ENCODE measurements at regions not wholly inside any gene's neighbourhood (a gene's known extent, or its start where the extent isn't known, plus 50 kb on each side); places are given as distances from the start of the nearest gene placed in this dataset.
"Not testable (repeated sequence)": the region's sequence is repeated elsewhere in the genome, so short reads cannot be mapped to it uniquely, and the experiment has no call there.

DNA sequence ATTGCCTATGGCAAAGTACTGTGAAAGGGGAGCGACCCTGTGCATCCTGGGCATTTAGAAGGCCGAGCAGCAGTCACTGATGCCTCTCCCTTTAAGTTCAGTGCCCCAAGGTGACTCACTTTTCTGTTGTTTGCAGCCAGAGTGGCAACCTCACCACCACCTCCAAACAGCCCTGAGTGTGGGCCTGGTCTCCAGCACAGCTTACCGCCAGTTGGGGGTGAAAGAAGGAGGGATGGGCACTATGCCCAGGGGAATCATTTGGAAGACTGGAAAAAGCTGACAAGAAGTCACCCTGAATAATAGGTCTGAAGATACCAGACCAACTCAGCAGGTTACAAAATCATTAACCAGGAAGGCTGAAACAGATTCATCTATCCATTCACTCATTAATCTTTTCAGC lies 571.8 kb downstream of the EPHB1 start:
- no peak for TF ChIP-seq POLR2A (IDR thresholded peaks at IDR 0.05; ENCODE audit: low read depth, low read length)
- FAIRE-seq (no peak), DNase-seq (ENCODE audit: insufficient read length, low spot score) (no peak)

GRCh38 chr3:135368316-135368715 lies 573.3 kb downstream of the EPHB1 start:
- DNase-seq (ENCODE audit: insufficient read length, low spot score) = no peak
- no peak for TF ChIP-seq POLR2A (IDR thresholded peaks at IDR 0.05; ENCODE audit: low read depth, low read length)
- no peak for FAIRE-seq

- TF ChIP-seq POLR2A (IDR thresholded peaks at IDR 0.05; ENCODE audit: low read depth, low read length) = no peak
- FAIRE-seq = no peak
- no peak for DNase-seq (ENCODE audit: insufficient read length, low spot score)
These were observed 573.7 kb downstream of the EPHB1 start for GRCh38 chr3:135368781-135369180.

GRCh38 chr3:135374571-135374970 lies 579.5 kb downstream of the EPHB1 start:
- FAIRE-seq (no peak), DNase-seq (ENCODE audit: insufficient read length, low spot score) (no peak)
- no peak for TF ChIP-seq POLR2A (IDR thresholded peaks at IDR 0.05; ENCODE audit: low read depth, low read length)

- FAIRE-seq (no peak), DNase-seq (ENCODE audit: insufficient read length, low spot score) (no peak)
- no peak for TF ChIP-seq POLR2A (IDR thresholded peaks at IDR 0.05; ENCODE audit: low read depth, low read length)
These were observed 583.3 kb upstream of the PPP2R3A start for GRCh38 chr3:135382188-135382587.

GRCh38 chr3:135382621-135383020 lies 582.9 kb upstream of the PPP2R3A start:
- no peak for FAIRE-seq

GRCh38 chr3:135383301-135383700 lies 582.2 kb upstream of the PPP2R3A start:
- FAIRE-seq (no peak), DNase-seq (ENCODE audit: insufficient read length, low spot score) (no peak)
- no peak for TF ChIP-seq POLR2A (IDR thresholded peaks at IDR 0.05; ENCODE audit: low read depth, low read length)

More at GRCh38 chr3:135382621-135383020, 582.9 kb upstream of the PPP2R3A start:
- DNase-seq (ENCODE audit: insufficient read length, low spot score) = no peak
- no peak for TF ChIP-seq POLR2A (IDR thresholded peaks at IDR 0.05; ENCODE audit: low read depth, low read length)

DNA sequence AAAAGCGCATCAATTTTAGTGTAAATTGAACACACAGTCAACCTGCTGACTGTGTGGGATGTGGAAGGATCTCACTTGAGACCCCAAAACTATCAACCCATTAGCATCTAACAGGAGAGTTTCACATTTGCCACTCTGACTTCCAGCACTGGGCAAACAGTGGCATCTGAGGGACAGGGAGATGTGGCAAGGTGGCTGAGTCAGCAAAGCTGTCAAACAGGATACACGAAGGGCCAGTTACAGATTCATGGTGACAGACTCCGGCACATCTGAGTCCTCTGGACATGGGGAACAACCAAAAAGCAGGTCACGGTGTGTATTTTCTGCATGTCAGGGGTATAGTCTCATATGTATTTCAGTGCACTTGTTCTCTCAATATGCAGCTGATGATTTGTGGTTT lies 573.4 kb upstream of the PPP2R3A start:
- FAIRE-seq = no peak
- no peak for TF ChIP-seq POLR2A (IDR thresholded peaks at IDR 0.05; ENCODE audit: low read depth, low read length)
- DNase-seq (ENCODE audit: insufficient read length, low spot score) = no peak

DNA sequence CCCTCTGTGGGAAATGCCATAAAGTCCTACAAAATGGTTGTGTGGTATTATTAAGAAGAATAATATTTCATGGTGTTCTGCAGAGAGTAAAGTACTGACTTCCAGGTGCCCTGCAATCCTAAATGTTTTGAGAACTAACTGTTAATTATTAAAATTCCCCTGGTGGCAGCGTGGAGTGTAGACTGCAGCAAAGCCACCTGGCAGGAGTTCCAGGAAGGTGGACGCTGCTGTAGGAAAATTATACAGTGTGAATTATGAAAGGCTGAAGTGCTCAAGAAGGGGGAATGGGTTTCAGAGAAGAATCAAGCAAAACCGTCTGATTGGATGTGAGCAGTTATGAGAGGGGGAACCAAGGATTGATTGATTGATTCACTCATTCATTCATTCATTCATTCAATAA lies 572.4 kb upstream of the PPP2R3A start:
- FAIRE-seq = no peak
- no peak for TF ChIP-seq POLR2A (IDR thresholded peaks at IDR 0.05; ENCODE audit: low read depth, low read length)

GRCh38 chr3:135393898-135394525 lies 571.5 kb upstream of the PPP2R3A start:
- no peak for TF ChIP-seq POLR2A (IDR thresholded peaks at IDR 0.05; ENCODE audit: low read depth, low read length)
- FAIRE-seq (no peak), DNase-seq (ENCODE audit: insufficient read length, low spot score) (no peak)

More for the DNA sequence above, 572.4 kb upstream of the PPP2R3A start:
- no peak for DNase-seq (ENCODE audit: insufficient read length, low spot score)

DNA sequence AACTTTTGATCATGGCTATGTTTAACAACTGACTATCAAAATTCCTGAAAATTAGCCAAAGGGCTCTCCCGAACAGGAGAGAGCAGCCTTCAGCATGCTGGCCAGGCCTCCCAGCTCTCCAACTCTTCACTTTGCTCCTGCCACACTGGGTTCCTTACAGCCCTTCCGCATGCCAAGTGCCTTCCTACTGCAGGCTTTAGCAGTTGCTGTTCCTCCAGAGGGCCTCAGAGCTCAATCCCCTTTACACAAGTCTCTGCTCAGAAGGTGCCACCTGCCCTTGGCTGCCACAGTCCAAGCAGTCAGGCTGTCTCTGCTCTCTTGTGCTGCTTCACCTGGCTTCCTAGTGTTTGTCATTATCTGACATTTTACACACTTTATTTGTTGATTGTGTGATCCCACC lies 553.1 kb upstream of the PPP2R3A start:
- DNase-seq (ENCODE audit: insufficient read length, low spot score) = no peak
- TF ChIP-seq POLR2A (IDR thresholded peaks at IDR 0.05; ENCODE audit: low read depth, low read length) = no peak
- FAIRE-seq = no peak

GRCh38 chr3:135416182-135416581 lies 549.3 kb upstream of the PPP2R3A start:
- DNase-seq (ENCODE audit: insufficient read length, low spot score) = no peak
- TF ChIP-seq POLR2A (IDR thresholded peaks at IDR 0.05; ENCODE audit: low read depth, low read length) = no peak
- no peak for FAIRE-seq

- TF ChIP-seq POLR2A (IDR thresholded peaks at IDR 0.05; ENCODE audit: low read depth, low read length) = no peak
- FAIRE-seq (no peak), DNase-seq (ENCODE audit: insufficient read length, low spot score) (no peak)
These were observed 546.4 kb upstream of the PPP2R3A start for GRCh38 chr3:135419155-135419554.

GRCh38 chr3:135426508-135426907 lies 539.0 kb upstream of the PPP2R3A start:
- no peak for TF ChIP-seq POLR2A (IDR thresholded peaks at IDR 0.05; ENCODE audit: low read depth, low read length)
- FAIRE-seq (no peak), DNase-seq (ENCODE audit: insufficient read length, low spot score) (no peak)

GRCh38 chr3:135432402-135432801 lies 533.1 kb upstream of the PPP2R3A start:
- DNase-seq (ENCODE audit: insufficient read length, low spot score) (no peak), FAIRE-seq (no peak)
- TF ChIP-seq POLR2A (IDR thresholded peaks at IDR 0.05; ENCODE audit: low read depth, low read length) = no peak

GRCh38 chr3:135438889-135439597 lies 526.5 kb upstream of the PPP2R3A start:
- FAIRE-seq = not testable (repeated sequence)

DNA sequence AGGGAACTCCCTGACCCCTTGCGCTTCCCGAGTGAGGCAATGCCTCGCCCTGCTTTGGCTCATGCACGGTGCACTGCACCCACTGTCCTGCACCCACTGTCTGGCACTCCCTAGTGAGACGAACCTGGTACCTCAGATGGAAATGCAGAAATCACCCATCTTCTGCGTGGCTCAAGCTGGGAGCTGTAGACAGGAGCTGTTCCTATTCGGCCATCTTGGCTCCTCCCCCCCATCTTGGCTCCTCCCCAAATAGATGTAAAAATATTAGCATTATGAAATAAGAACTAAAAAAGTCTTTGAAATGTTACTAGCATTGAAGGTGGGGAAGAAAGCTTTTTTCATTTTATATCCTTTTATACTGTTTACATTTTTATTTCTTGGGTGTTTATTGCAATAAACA lies 525.9 kb upstream of the PPP2R3A start:
- not testable (repeated sequence) for DNase-seq (ENCODE audit: insufficient read length, low spot score); FAIRE-seq

More at GRCh38 chr3:135438889-135439597, 526.5 kb upstream of the PPP2R3A start:
- not testable (repeated sequence) for DNase-seq (ENCODE audit: insufficient read length, low spot score)
